MM.1S (cell line): ENCODE measurements at regions not wholly inside any gene's neighbourhood (a gene's known extent, or its start where the extent isn't known, plus 50 kb on each side); places are given as distances from the start of the nearest gene placed in this dataset.

Experiments used
- CTCF ChIP-seq: fragments of 300-600 bp; sonication (generic); IDR thresholded peaks from 2 replicates; pipeline ENCODE4 v1.5.1; 2016; ENCODE audit warnings: antibody characterized with exemption, low read length, mixed read lengths
- EZH2phosphoT487 ChIP-seq: fragments of 300-600 bp; sonication (generic); IDR thresholded peaks from 2 replicates; pipeline ENCODE4 v1.6.1; 2018; ENCODE audit warnings: antibody characterized with exemption, low read length

- TF ChIP-seq CTCF (no peak), EZH2phosphoT487 (no peak)
Observed at GRCh38 chr12:60078026-60078425, 482.2 kb downstream of the SLC16A7 start.
